Skin of body (tissue), 1 donor: ENCODE measurements at regions not wholly inside any gene's neighbourhood (a gene's known extent, or its start where the extent isn't known, plus 50 kb on each side); places are given as distances from the start of the nearest gene placed in this dataset.
"Not testable (repeated sequence)": the region's sequence is repeated elsewhere in the genome, so short reads cannot be mapped to it uniquely, and the experiment has no call there.

ENCODE experiments used
- DNase-seq: peaks from one replicate; lab custom pipeline; 2025; lab: John Stamatoyannopoulos, UW

DNA sequence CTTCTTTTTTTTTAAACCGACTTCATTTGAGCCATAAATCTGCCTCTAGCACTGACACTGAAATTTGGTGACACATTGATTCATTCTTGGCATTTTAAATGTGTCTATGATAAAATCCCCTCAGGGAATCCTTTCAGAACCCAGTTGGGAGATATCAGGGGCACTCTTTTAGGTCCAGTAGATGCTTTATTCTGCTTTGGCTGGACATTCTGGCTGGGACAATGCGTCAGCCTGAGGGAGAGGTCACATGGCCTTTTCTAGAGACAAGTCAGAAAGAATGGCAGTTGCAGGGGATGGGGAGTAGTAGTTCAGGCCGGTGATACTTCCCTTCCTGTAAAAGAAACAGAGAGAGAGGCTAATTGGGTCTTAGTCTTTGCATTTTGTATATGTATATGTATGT lies 63.1 kb downstream of the TRIM43 start:
- not testable (repeated sequence) for DNase-seq

DNA sequence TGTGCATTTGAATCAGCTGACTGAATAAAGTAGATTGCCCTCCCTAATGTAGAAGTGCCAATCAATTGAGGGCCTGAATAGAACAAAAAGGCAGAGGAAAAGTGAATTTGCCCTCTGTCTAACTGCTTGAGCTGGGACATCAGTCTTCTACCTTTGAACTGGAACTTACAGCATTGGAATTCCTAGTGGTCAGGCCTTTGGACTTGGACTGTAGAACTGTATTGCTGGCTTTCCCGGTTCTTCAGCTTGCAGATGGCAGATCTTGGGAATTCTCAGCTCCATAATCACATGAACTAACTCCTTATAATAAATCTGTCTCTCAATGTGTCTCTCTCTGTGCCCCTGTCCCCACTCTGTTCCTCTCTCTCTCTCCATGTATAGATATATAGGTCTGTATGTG lies 64.8 kb downstream of the TRIM43 start:
- not testable (repeated sequence) for DNase-seq

DNA sequence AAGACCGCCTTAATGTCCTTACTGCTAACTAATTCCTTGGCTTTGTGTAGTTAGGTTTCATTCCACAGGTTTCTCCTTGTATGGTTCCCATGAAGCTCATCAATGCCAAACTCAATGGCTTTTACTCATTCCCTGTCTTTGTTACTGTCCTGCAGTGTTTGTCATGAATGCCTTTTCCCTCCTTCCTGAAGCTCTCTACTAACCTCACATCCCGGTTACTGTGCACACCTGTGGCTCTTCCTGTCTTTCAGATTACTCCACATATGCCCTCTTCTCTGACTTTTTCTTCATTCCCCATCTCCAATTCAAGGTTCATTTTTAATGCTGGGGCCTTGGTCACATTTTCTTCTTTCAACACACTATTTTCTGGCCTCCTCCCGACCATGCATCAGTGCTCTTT lies 66.1 kb downstream of the TRIM43 start:
- DNase-seq, result not testable (repeated sequence)

DNA sequence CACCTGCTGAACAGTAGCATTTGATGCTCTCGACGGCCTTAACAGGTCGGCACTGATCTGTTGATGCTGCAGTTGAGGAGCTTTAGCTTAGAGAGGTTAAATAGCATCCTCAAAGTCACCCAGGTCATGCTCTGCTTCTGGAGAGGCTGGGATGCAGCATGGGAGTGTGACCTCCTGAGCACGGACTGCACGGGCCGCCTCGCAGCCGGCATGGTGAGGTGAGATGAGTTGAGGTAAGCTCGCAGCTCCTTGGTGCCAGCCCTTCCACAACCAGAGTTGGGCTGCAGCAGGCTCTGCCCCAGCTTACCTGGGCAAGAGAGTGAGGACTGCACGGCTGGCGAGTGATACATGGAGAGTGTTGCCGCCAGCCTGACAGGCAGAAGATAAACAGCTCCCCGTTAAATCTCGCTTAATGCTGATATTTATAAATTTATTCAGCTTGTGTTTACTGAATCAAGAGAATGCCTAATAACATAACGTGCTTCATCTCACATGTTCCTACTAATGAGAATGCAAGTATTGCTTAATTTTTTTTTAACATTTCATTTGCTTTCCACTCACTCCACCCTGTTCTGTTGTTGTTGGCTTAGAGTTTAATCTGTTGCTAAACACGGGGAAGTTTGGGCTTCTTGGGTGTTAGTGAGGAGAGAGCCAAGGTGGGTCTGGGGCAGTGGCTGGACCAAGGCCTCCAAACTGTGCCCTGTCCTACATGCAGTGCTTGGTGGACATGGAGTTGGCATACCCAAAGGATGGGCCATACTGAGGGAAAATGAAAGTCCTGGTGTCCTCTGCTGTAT lies 69.2 kb downstream of the TRIM43 start:
- not testable (repeated sequence) for DNase-seq

DNA sequence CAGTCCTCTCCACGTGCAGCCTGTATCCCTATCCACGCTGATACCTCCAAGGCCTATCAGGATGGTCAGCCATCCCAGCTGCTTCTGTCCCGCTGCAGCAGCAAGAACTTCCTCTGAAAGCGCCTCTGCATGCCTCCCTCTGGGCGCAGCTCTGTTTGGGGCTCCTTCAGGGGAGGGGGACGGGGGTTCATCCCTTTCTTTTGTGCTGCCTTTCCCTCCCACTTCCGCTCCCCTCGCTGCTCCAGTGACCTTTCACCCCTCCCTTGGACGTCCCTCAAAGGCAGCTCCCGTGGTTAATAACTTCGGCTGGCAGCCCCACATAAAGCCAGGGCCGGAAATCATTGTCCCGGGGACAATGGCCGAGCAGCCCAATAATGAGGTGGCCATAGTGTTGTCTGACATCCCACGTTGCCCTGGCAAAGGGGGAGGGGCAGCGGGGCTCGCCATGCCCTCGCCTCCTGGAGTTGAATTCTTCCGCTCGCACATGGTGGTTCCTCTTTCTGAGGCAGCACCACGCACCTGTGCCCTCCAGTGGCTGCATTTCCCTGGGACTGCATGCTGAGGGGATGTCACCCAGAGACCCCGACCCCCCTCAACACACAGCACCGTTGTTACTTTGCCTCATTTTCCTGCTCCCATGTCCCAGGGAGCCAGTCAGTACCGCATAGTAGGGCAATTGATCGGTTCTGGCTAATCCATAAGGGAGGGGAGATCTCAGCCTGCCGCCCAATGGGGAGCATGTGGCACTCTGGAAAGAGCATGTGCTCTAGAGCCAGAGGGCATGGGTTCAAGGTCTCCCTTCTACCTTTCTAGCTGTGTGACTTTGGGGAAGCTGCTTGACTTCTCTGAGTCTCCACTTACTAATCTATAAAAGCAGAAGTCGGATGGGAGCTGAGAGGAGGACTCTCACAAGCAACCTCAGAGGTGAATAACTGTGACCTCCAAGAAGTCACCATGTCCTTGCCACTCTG lies 72.0 kb downstream of the TRIM43 start:
- DNase-seq, result not testable (repeated sequence)

DNA sequence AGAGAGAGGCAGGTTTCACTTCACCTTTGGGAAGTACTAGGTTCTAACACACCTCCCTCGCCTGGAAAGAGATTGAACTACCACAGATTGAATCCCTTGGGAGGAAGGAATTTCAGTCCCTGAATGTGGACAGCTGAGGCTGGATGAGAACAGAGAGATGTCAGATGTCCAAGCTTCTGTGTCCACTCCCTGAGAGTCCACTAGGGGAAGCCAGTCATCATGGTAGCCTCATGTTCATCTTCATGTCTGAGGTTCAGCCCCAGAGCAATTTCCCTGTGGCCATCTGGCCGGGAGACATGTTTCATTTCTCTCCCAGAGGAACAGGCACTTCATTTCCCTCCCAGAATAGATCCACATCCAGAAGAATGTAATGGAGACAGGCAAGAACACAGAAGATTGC lies 74.8 kb downstream of the TRIM43 start:
- DNase-seq, result not testable (repeated sequence)

DNA sequence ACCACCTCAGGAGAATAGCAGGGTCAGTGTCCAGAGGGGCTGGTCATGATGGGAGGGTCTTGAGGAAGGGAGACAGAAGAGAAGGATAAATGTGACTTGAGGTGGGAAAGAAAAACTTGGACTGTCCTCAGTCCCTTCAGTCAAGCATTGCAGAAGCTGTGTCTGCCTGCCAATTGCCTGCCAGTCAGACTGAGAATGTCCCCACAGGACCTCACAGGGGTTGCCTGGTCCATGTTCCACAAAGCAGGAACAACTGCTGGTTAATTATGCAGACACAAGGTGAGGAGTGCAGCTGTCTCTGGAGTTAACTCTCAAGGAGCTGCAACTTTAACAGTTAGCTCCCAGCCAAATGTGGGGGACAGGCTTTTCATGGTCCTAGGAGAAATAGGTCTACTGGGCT lies 75.7 kb downstream of the TRIM43 start:
- no peak for DNase-seq

DNA sequence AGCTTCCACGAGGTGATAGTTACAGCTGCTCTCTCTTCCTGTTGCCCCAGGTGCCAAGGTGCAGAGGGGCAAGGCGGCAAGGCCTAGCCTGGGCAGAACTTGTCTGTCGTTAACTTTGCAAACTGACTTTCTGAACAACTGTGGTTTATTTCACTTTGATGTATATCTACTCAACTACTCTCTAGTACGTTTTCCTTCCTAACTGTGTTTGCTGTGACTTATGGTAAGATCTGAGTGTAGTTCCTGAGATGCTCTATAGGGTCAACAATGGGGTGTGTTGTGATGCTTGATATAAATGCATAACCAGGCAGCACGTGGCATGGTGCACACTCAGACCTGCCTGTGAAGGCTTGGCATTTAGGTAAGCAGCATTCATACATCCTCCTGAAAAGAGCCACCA lies 77.1 kb downstream of the TRIM43 start:
- DNase-seq, result not testable (repeated sequence)

DNA sequence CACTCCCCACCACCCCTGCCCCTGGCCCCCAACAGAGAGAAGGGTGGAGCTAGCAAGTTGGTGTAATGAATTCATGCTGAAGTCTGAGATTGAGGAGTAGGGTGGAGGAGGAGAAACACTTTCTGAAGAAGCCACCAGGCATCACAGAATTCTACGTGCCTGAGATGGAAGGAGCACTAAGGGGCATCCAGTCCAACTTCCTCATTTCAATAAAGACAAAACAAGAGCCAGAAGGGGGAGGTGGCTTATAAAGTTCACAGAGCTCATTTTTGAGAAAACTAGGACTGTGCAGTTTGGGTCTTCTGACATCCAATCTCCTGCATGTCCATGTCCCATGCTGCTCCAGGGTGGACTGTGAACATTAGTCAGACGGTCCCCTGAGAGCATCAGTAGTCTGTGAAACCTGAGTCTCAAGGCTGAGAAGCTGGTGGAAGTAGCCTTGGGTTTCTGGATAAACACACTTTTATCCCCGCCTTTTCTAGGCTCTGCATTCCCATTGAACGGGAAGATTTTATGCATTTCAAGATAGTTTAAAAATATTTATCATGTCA lies 77.7 kb downstream of the TRIM43 start:
- DNase-seq, result no peak

DNA sequence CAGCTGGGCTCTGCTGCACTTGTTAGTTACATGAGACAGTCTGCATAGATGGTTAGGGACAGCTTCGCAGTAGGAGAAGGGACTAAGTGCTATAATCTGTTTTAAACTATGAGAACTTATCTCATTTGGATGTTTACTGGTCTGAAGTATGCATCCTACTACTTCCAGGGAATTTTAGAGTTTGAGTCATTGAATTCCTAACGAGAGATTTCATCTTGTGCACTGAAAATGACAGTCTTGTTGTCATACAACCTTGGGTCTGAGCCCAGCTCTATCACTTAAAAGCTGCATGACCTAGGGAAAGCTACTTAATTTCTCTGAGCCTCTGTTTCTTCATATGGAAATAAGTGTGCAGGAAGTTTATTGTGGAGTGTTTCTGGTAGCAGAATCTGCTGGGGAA lies 78.4 kb downstream of the TRIM43 start:
- no peak for DNase-seq

DNA sequence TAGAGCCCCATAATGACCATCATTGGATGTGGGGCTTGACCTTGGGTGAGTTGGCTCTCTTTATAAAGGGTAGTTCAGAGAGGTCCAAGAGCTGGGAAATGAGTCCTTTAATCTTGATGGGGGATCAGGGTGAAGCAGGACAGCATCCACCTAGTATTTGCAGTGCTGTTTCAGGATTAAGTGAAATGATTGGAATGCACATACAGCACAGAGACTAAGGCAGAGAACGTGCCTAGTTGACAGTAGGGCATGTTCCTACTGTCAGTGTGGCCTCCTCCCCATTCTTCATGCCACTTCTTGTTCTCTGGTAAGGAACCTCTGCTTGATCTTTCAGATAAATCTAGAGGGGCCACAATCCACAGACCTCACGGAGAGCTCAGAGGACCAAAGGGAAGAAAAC lies 78.9 kb downstream of the TRIM43 start:
- no peak for DNase-seq

DNA sequence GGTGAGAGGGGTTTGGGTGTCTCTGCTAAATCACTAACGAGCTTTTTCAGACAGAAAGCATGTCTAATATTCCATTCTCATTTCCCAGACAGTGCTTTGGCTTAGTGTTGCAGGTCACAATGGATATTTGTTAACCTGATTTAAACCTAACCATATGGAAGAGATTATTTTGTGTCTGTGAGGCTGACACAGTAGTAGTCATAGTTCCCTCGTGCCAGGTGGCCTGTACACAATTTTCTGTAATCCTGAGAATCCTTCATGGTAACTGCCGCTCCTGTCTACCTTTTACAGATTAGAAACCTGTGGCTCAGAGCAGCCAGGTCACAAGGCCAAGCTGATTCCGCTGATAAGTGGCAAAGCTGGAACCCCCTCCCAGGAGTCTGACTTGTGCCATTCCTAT lies 79.4 kb downstream of the TRIM43 start:
- DNase-seq, result not testable (repeated sequence)

DNA sequence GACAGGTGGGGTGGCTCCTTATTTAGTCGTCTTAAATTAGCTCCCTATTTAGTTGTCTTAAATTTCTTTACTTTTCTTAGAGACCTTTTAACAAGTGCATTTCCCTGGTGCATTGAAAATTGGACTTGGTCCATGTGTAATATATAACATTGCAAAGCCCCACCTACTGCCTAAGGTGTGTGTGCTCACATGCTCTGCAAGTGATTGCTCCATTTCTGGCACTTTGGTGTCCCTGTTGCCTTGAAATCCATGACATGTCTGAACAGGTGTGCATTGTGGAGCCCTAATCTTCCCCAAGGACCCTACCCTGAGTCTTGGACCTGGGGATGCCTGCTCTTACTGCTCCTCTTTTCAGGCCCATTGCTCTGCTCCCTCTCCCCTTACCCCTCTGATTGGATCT lies 80.2 kb downstream of the TRIM43 start:
- DNase-seq, result not testable (repeated sequence)

DNA sequence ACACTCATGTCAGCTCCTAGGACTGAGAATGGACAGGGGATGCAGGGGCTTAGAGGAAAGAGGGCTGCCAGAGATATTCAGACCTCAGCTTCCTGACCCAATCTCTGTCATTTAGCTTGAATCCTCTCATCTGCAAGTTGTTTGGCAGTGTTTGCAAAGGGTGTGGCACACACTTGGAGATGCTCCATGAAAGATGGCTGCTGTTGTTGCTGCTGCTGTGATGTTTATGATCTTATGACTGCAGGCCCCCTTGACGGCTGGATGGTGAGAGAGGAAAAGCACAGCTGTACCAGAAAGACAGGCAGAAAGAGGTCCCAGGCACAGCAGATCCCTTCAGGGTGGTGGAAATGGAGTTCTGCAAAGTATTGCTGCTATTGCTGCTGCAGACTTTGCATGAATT lies 80.7 kb downstream of the TRIM43 start:
- DNase-seq, result not testable (repeated sequence)

DNA sequence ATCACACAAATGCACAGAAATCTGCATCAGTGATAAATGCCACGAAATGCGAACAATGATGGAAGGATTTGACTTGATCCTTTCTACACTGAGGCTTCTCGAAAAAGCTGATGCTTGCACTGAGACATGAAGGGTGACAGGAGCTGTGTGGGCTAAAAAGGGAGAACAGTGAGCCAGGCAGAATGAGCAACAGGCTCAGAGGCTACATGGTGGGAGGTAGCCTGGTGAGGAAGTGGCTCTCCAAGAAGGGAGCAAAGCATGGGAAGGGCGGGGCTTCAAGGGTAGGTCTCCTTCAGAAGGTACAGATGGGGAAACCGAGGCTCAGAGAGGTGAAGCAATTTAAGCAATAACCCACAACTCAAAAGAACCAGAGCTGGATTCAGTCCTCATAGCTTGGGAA lies 82.4 kb downstream of the TRIM43 start:
- DNase-seq, result no peak

DNA sequence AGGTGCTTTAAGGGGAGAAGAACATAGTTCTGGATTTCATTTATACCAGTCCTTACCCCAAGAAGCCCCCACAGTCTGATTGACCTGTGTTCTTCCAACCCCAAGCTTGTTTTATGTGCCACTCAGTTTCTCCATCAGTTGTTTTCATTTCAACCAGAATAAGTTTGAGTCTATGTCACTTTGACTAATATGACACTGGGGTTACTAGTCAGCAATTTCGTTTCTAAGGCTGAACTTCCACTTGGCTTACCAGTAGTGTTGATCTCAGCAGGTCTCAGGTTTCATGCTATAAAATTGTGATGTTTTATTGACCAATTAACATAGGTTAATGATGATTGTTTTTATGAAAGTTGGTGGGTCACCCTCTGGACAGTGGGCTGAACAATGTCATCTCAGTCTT lies 84.8 kb downstream of the TRIM43 start:
- not testable (repeated sequence) for DNase-seq

DNA sequence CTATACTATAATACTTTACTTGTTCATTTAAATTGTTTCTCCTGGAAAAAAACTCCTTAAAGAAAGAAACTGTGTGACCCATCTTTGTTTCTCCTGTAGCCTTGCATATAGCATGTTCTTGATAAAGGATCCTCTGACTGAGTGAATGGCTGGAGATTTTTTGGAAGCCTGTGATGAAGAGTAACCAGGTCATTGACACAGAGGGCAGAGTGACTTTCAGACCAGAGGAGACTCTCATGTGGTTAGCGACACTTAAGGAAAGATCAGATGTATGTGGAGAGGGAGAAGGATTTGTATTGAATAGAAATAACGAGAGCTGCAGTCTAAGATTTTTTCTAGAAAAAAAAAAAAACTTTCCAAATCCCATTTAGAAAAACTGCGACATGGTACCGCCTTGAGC lies 85.5 kb downstream of the TRIM43 start:
- DNase-seq, result no peak

DNA sequence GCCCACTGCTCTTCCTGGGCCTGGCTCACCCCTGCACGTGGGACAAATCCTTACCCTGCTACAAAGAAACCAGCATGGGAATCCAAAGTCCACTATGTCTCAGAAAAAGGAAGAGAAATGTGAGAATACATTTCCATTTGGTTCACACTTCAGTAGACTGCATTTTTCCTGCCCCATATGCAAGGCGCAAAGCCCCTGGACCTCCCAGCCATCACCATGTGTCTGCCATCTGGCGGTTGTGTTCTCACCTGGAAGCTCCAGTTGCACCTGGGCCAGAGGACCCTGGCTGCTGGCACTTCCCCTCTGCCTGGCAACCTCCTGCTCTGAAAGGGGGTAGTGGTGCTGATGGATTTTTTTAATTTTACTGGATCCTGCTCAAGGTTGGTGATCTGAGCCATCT lies 86.0 kb downstream of the TRIM43 start:
- DNase-seq, result not testable (repeated sequence)

DNA sequence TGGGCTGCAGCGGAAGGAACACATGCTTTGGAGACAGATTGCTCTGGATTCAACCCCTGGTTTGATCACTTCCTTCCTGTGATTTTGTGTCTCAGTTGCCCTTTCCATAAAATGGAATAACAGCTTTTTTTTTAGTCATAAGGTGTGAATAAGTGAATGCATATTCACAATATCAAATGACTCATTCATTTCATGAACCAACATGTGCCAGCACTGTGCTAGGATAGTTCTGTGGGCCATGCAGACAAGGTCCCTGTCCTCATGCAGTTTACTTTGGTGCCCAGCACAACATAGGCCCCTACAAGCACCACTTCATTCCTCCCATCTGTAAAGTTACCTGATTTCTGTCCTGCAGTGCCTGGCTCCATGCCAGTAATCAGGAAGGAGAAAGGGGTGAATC lies 89.4 kb downstream of the TRIM43 start:
- DNase-seq, result not testable (repeated sequence)

DNA sequence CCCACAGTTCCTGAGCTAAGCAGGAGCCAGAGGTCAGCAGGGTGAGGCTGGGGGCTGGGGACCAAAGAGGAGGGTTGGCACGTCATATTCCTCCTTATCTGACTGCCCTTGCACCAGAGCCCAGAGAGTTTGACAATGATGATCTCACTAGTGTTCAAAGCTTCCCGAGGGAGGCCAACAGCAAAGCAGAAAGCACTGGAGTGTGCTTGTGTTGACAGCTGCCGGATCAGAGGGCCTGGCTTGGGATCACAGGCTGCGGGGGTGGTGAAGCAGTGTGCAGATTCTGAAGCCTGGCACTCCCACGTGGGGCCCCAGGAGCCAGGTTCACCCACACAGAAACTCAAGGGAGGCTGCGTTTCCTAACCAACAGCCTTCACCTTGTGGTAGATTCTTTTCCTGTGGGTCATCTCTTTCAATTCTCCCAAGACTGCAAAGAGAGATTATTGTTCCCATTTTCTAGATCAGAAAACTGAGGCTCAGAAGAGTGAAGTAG lies 89.8 kb downstream of the TRIM43 start:
- not testable (repeated sequence) for DNase-seq

DNA sequence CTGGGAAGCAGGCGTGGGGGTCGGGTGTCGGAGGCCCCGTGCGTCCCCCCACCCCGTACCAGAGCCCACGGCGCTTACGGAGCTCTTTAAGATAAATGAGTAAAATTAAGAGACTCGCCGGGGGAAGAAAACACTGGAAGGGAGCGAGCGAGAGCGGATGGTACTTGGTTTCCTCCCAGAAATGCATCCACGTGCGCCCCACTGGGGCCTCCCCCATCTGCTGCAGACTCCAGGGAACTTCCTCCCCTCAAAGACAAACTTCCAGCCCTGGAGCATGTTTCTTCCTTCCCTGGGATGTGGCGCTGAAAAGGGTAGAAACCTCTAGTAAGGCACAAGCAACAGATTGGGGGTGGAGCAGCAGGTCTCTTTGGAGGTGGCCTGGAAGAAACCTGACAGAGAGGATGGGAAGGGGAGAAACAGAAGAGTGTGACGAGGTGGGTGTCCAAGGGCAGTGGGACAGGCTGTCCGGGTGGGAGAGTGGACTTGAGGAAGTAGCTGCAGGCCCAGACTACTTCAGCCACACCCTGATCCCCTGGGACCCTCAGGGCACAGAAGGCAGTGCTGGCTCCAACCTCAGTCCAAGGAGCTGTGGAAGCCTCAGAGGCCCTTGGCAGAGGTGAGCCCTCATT lies 91.2 kb downstream of the TRIM43 start:
- not testable (repeated sequence) for DNase-seq
